ENCODE measurements at regions not wholly inside any gene's neighbourhood (a gene's known extent, or its start where the extent isn't known, plus 50 kb on each side); places are given as distances from the start of the nearest gene placed in this dataset.

- H3K36me3 ChIP-seq = no peaks in the 10 kb centered on the region
- H3K27me3 ChIP-seq = no peaks in the 10 kb centered on the region
- intact Hi-C loops (cut with DNase I) = no loop called here
- no peaks in the 10 kb centered on the region for H3K9me3 ChIP-seq
- no peak for TF ChIP-seq CTCF (IDR thresholded peaks at IDR 0.05)
- no peak overlapping the region for H3K27ac ChIP-seq
- no peak overlapping the region for H3K4me3 ChIP-seq
- no peaks in the 10 kb centered on the region for H3K4me1 ChIP-seq
- no peak for DNase-seq (ENCODE audit: low spot score in 2 of 2)
Measured at GRCh38 chr1:59077466-59078069, 219.3 kb upstream of the FGGY start.

GRCh38 chr1:59078070-59078800, 218.7 kb upstream of the FGGY start:
- intact Hi-C loops (cut with DNase I) = no loop called here
- H3K9me3 ChIP-seq = no peaks in the 10 kb centered on the region
- no peak for TF ChIP-seq CTCF (IDR thresholded peaks at IDR 0.05)
- H3K36me3 ChIP-seq = no peaks in the 10 kb centered on the region
- no peak overlapping the region for H3K4me3 ChIP-seq
- no peak for DNase-seq (ENCODE audit: low spot score in 2 of 2)
- no peaks in the 10 kb centered on the region for H3K27me3 ChIP-seq
- H3K4me1 ChIP-seq = no peaks in the 10 kb centered on the region
- no peak overlapping the region for H3K27ac ChIP-seq

GRCh38 chr1:59078866-59079265, 218.0 kb upstream of the FGGY start:
- Histone ChIP-seq H3K4me3 (no peak overlapping the region), H3K27ac (no peak overlapping the region), H3K27me3 (no peaks in the 10 kb centered on the region), H3K36me3 (no peaks in the 10 kb centered on the region), H3K9me3 (no peaks in the 10 kb centered on the region), H3K4me1 (no peaks in the 10 kb centered on the region)
- no peak for TF ChIP-seq CTCF (IDR thresholded peaks at IDR 0.05)
- intact Hi-C loops (cut with DNase I) = no loop called here
- DNase-seq (ENCODE audit: low spot score in 2 of 2) = no peak

- H3K36me3 ChIP-seq = no peaks in the 10 kb centered on the region
- no peaks in the 10 kb centered on the region for H3K27me3 ChIP-seq
- intact Hi-C loops (cut with DNase I) = no loop called here
- H3K9me3 ChIP-seq = no peaks in the 10 kb centered on the region
- no peak overlapping the region for H3K4me3 ChIP-seq
- no peak for TF ChIP-seq CTCF (IDR thresholded peaks at IDR 0.05)
- no peak for DNase-seq (ENCODE audit: low spot score in 2 of 2)
- peaks cover 0 to 4% of the 10 kb centered on the region in 2 donors for H3K4me1 ChIP-seq
- H3K27ac ChIP-seq = no peak overlapping the region
Measured at GRCh38 chr1:59079434-59080140, 217.3 kb upstream of the FGGY start.

- DNase-seq (ENCODE audit: low spot score in 2 of 2) = no peak
- H3K27me3 ChIP-seq = no peaks in the 10 kb centered on the region
- H3K9me3 ChIP-seq = no peaks in the 10 kb centered on the region
- H3K4me3 ChIP-seq = no peak overlapping the region
- H3K36me3 ChIP-seq = no peaks in the 10 kb centered on the region
- H3K4me1 ChIP-seq = peaks cover 0 to 4% of the 10 kb centered on the region in 2 donors
- H3K27ac ChIP-seq = no peak overlapping the region
- intact Hi-C loops (cut with DNase I) = no loop called here
- TF ChIP-seq CTCF (IDR thresholded peaks at IDR 0.05) = no peak
Measured at GRCh38 chr1:59081181-59081580, 215.7 kb upstream of the FGGY start.

Data from ascending aorta (tissue), 2 donors.